ENCODE measurements at regions not wholly inside any gene's neighbourhood (a gene's known extent, or its start where the extent isn't known, plus 50 kb on each side); places are given as distances from the start of the nearest gene placed in this dataset.

DNA sequence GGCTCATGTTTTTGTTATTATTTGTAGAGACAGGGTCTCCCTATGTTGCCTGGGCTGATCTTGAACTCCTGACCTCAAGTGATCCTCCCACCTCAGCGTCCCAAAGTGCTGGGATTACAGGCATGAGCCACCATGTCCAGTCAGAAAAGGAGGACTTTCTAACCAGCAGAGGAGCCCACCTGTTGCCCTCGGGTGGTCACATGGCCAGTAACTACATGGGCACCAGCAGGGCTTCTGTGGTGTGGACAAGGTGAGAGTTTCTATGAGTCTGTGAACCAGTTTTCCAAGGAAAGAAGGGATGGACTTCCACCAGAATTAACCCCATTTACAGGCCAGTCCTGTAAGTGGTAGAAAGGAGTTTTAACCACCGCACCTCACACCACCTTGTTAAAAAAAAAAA is 125.4 kb downstream of the RIN2 start:
- TF ChIP-seq, protein P1, sequence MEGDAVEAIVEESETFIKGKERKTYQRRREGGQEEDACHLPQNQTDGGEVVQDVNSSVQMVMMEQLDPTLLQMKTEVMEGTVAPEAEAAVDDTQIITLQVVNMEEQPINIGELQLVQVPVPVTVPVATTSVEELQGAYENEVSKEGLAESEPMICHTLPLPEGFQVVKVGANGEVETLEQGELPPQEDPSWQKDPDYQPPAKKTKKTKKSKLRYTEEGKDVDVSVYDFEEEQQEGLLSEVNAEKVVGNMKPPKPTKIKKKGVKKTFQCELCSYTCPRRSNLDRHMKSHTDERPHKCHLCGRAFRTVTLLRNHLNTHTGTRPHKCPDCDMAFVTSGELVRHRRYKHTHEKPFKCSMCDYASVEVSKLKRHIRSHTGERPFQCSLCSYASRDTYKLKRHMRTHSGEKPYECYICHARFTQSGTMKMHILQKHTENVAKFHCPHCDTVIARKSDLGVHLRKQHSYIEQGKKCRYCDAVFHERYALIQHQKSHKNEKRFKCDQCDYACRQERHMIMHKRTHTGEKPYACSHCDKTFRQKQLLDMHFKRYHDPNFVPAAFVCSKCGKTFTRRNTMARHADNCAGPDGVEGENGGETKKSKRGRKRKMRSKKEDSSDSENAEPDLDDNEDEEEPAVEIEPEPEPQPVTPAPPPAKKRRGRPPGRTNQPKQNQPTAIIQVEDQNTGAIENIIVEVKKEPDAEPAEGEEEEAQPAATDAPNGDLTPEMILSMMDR (conservative IDR thresholded peaks at IDR 0.05) = no peak
- no peak for TF ChIP-seq ZFX (IDR thresholded peaks at IDR 0.05)
